ENCODE measurements at regions not wholly inside any gene's neighbourhood (a gene's known extent, or its start where the extent isn't known, plus 50 kb on each side); places are given as distances from the start of the nearest gene placed in this dataset.

GRCh38 chr5:135182675-135183074 lies 148.6 kb upstream of the PITX1 start:
- Mint-ChIP-seq H3K27me3 (peaks cover 1 to 13% (median 3%) of the 10 kb centered on the region in 5 donors), H3K4me3 (no peak overlapping the region), H3K4me1 (peaks cover 0 to 7% (median 6%) of the 10 kb centered on the region in 4 donors), H3K36me3 (no peaks in the 10 kb centered on the region), H3K27ac (no peak overlapping the region), H3K9me3 (no peaks in the 10 kb centered on the region)
- POLR2A ChIA-PET: no interaction called here
- DNase-seq: no peak
- ATAC-seq: no peak

GRCh38 chr5:135181653-135182052 lies 147.6 kb upstream of the PITX1 start:
- no peak overlapping the region for H3K27ac Mint-ChIP-seq
- no peaks in the 10 kb centered on the region for H3K9me3 Mint-ChIP-seq
- no peak for DNase-seq
- no peak for ATAC-seq
- no peak overlapping the region for H3K4me3 Mint-ChIP-seq
- peaks cover 0 to 7% (median 6%) of the 10 kb centered on the region in 4 donors for H3K4me1 Mint-ChIP-seq
- H3K27me3 Mint-ChIP-seq: peaks cover 1 to 20% (median 9%) of the 10 kb centered on the region in 5 donors
- H3K36me3 Mint-ChIP-seq: no peaks in the 10 kb centered on the region
- POLR2A ChIA-PET: no interaction called here

DNA sequence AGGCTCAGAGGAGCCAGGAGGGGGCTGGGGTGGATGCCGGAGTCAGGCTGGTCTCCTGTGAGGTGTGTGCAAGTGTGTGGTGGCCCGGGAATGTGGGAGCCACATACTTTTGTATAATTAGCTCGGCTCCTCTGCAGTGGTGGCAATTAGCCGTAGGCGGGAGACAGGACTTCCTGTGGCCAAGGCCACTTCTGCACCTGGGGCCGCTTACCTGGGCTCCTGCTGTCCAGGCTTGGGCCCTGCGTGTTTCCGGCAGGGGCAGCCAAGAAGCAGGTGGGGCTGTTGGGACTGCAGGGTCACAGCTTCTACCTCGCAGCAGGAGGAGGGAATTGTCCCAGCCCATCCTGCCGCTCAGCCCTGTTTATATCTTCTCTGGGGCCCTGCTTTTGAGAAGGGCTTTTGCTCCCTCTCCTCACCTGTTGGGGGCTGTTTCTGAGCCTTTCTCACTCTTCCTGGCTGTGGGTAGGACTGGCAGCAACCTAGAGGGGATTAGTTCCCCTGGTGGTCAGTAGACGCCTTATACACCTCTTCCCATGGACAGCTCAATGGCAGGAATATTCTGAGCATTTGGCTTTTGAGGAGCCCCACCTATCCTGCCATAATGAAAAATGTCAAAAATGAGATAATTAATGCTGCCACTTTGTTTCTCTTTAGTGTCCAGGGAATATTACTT lies 145.4 kb upstream of the PITX1 start:
- POLR2A ChIA-PET: no interaction called here
- H3K27me3 Mint-ChIP-seq: peaks cover 3 to 31% (median 17%) of the 10 kb centered on the region in 5 donors
- ATAC-seq: no peak
- H3K27ac Mint-ChIP-seq: no peak overlapping the region
- no peak for DNase-seq
- H3K9me3 Mint-ChIP-seq: no peaks in the 10 kb centered on the region
- H3K36me3 Mint-ChIP-seq: no peaks in the 10 kb centered on the region
- no peak overlapping the region for H3K4me3 Mint-ChIP-seq
- no peaks in the 10 kb centered on the region for H3K4me1 Mint-ChIP-seq

DNA sequence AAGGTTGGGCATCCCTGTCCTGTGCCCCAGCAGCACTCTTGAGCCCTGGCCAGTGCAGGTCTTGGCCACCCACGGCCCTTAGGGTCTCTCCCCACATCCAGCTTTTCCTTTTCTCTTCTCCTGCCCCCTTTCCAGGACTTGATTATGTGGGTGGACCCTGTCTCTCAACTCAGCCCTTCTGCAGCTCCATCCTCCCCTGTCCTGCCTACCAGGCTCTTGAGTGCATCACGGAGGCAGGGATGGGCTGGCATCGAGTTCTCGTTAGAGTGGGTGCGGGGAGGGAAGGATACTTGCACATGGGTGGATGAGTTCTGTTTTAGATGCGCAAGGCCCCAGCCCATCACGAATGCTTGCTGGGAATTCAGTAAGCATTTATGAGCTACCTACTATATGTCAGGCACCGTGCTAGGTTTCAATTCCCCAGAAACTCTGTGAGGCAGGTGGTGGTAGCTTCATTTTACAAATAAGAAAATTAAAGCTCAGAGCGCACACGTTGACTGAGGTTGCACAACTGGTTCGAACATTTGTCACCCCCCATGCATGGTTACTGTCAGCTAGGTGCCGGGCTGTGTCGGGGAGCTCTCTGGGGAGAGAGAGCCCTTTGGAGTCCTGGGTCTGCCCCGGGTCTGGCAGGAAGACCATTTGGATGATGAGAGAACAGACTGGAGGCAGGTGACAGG lies 144.6 kb upstream of the PITX1 start:
- Mint-ChIP-seq H3K4me1 (no peaks in the 10 kb centered on the region), H3K9me3 (no peaks in the 10 kb centered on the region), H3K27me3 (peaks cover 3 to 35% (median 17%) of the 10 kb centered on the region in 5 donors), H3K27ac (no peak overlapping the region), H3K4me3 (no peak overlapping the region), H3K36me3 (no peaks in the 10 kb centered on the region)
- ATAC-seq (no peak), DNase-seq (no peak)
- POLR2A ChIA-PET: no interaction called here

DNA sequence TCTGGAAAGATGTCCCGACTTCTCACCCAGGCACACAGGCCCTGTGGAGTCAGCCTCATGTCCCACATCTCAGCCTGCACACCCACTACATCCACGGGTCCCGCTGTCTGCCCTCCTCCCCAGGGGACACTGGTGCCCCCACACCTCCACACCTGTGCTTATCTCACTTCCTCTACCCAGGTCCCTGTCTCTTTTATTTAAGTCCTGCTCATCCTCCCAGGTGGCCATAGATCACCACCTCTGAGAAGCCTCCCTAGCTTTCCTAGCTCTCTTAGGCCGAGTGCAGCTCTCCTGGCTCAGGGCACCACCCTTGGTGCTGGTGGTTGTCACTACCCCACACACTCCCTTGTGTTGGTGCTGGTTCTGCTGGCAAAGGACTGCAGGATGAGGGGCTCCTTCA lies 143.6 kb upstream of the PITX1 start:
- H3K4me1 Mint-ChIP-seq: no peaks in the 10 kb centered on the region

DNA sequence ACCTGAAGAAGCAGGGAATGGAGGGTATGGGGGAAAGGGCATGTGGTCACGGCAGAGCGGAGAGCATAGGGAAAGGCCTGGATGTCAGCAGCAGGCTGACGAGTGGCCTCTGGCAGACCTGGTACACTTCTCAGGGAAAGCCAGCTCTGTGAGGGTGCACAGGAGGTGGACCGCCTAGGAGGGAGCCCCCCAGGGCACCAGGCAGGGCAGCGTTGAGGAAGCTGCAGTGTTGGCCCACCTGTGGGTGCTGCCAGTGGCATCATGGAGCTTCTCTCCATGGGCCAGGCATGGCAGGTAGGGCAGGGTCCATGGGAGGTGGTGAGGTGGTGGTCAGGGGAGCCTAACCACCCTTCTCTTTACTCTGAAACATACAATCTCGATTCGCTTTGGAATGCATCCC lies 143.0 kb upstream of the PITX1 start:
- Mint-ChIP-seq H3K27me3 (peaks cover 7 to 46% (median 26%) of the 10 kb centered on the region in 5 donors), H3K4me3 (no peak overlapping the region), H3K9me3 (no peaks in the 10 kb centered on the region), H3K4me1 (no peaks in the 10 kb centered on the region), H3K36me3 (no peaks in the 10 kb centered on the region), H3K27ac (peak overlapping the region in 1 of 10 donors; percentile 81)
- POLR2A ChIA-PET: interaction anchor here (0.5 kb wide), 1 partner anchor 62 kb away, joined by 3 read pairs; no protein-coding TSS in a partner anchor
- DNase-seq (no peak), ATAC-seq (no peak)

More for the DNA sequence above, 143.6 kb upstream of the PITX1 start:
- Mint-ChIP-seq H3K4me3 (no peak overlapping the region), H3K27ac (no peak overlapping the region), H3K36me3 (no peaks in the 10 kb centered on the region), H3K9me3 (no peaks in the 10 kb centered on the region), H3K27me3 (peaks cover 5 to 40% (median 20%) of the 10 kb centered on the region in 5 donors)
- POLR2A ChIA-PET: interaction anchor here (0.5 kb wide), 1 partner anchor 63 kb away, joined by 3 read pairs; no protein-coding TSS in a partner anchor
- DNase-seq: no peak
- no peak for ATAC-seq

- ATAC-seq (no peak), DNase-seq (no peak)
- POLR2A ChIA-PET: no interaction called here
- Mint-ChIP-seq H3K4me1 (no peaks in the 10 kb centered on the region), H3K27me3 (peaks cover 16 to 67% (median 39%) of the 10 kb centered on the region in 5 donors), H3K4me3 (no peak overlapping the region), H3K9me3 (no peaks in the 10 kb centered on the region), H3K36me3 (no peaks in the 10 kb centered on the region), H3K27ac (no peak overlapping the region)
These were observed 140.5 kb upstream of the PITX1 start for GRCh38 chr5:135174315-135175096.

- no peaks in the 10 kb centered on the region for H3K9me3 Mint-ChIP-seq
- ATAC-seq: no peak
- no peak overlapping the region for H3K4me3 Mint-ChIP-seq
- H3K36me3 Mint-ChIP-seq: no peaks in the 10 kb centered on the region
- H3K27ac Mint-ChIP-seq: peak overlapping the region in 1 of 10 donors; percentile 21
- H3K4me1 Mint-ChIP-seq: no peaks in the 10 kb centered on the region
- no peak for DNase-seq
- POLR2A ChIA-PET: no interaction called here
- H3K27me3 Mint-ChIP-seq: peaks cover 16 to 68% (median 40%) of the 10 kb centered on the region in 5 donors
These were observed 139.7 kb upstream of the PITX1 start for GRCh38 chr5:135173662-135174290.

GRCh38 chr5:135172718-135173117 lies 138.7 kb upstream of the PITX1 start:
- H3K4me3 Mint-ChIP-seq: no peak overlapping the region
- no peaks in the 10 kb centered on the region for H3K9me3 Mint-ChIP-seq
- DNase-seq (no peak), ATAC-seq (no peak)
- no peak overlapping the region for H3K27ac Mint-ChIP-seq
- POLR2A ChIA-PET: no interaction called here
- no peaks in the 10 kb centered on the region for H3K36me3 Mint-ChIP-seq
- H3K27me3 Mint-ChIP-seq: peaks cover 16 to 64% (median 39%) of the 10 kb centered on the region in 5 donors
- no peaks in the 10 kb centered on the region for H3K4me1 Mint-ChIP-seq

GRCh38 chr5:135171336-135171735 lies 137.3 kb upstream of the PITX1 start:
- H3K36me3 Mint-ChIP-seq: no peaks in the 10 kb centered on the region

DNA sequence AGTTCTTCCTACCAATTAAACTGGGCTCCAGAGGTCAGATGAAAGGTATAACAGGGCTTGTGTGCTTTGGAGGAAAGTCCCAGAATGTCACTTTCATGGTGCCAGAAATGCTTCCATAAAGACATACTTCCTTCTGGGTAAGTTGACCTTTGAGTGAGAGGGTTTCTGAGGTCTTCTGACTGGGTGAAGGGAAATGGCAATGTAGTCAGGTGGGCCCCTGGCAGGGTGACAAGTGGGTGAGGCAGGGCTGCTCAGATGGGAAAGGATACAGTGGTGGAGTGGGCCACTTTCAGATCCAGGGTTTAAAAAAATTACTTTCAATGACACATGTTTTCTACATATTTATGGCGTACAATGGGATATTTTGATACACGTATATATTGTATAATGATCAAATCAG lies 136.5 kb upstream of the PITX1 start:
- H3K4me1 Mint-ChIP-seq: no peaks in the 10 kb centered on the region
- no peak for DNase-seq
- POLR2A ChIA-PET: no interaction called here
- H3K27me3 Mint-ChIP-seq: peaks cover 17 to 60% (median 40%) of the 10 kb centered on the region in 5 donors
- no peak overlapping the region for H3K27ac Mint-ChIP-seq
- no peak overlapping the region for H3K4me3 Mint-ChIP-seq
- H3K9me3 Mint-ChIP-seq: peaks cover 0 to 1% (median 0%) of the 10 kb centered on the region in 9 donors
- H3K36me3 Mint-ChIP-seq: no peaks in the 10 kb centered on the region
- no peak for ATAC-seq

More at GRCh38 chr5:135171336-135171735, 137.3 kb upstream of the PITX1 start:
- no peak overlapping the region for H3K27ac Mint-ChIP-seq
- DNase-seq (no peak), ATAC-seq (no peak)
- H3K4me3 Mint-ChIP-seq: no peak overlapping the region
- peaks cover 17 to 61% (median 39%) of the 10 kb centered on the region in 5 donors for H3K27me3 Mint-ChIP-seq
- H3K9me3 Mint-ChIP-seq: peaks cover 0 to 1% (median 0%) of the 10 kb centered on the region in 9 donors
- POLR2A ChIA-PET: no interaction called here
- no peaks in the 10 kb centered on the region for H3K4me1 Mint-ChIP-seq

DNA sequence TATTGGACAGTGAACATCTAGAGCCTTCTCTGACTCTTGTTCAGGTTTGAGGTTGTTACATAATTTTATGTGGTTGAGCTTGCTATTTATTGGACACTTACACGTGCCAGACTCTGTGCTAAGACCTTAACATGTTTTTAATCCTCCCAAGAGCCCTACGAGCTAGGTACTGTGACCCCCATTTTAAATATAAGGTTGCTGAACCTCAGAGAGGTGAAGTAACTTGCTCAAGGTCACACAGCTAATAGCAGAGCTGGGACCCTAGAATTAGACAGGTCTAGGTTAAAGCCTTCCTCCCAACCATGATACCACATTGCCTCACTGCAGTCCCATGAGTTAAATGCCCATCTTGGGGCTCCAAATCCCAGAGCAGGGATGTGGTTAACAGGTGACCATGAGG lies 135.7 kb upstream of the PITX1 start:
- no peak overlapping the region for H3K4me3 Mint-ChIP-seq
- POLR2A ChIA-PET: no interaction called here
- H3K36me3 Mint-ChIP-seq: no peaks in the 10 kb centered on the region
- peaks cover 18 to 58% (median 40%) of the 10 kb centered on the region in 5 donors for H3K27me3 Mint-ChIP-seq
- DNase-seq: no peak
- no peaks in the 10 kb centered on the region for H3K4me1 Mint-ChIP-seq
- H3K9me3 Mint-ChIP-seq: peaks cover 0 to 1% (median 0%) of the 10 kb centered on the region in 9 donors
- ATAC-seq: no peak
- H3K27ac Mint-ChIP-seq: no peak overlapping the region

Data from naive thymus-derived CD8-positive, alpha-beta T cell (primary cell).